GM12892 (cell line): ENCODE measurements at regions not wholly inside any gene's neighbourhood (a gene's known extent, or its start where the extent isn't known, plus 50 kb on each side); places are given as distances from the start of the nearest gene placed in this dataset.

Experiments
- POLR2A ChIP-seq: IDR thresholded peaks from 2 replicates; pipeline ENCODE4 v1.6.1; 2011; ENCODE audit warnings: low read depth, low read length, control low read depth
- TAF1 ChIP-seq: IDR thresholded peaks from 2 replicates; pipeline ENCODE4 v1.6.1; 2011; ENCODE audit warnings: low read depth, mild to moderate bottlenecking, control low read depth, low read length, borderline replicate concordance

GRCh38 chr5:143693651-143694252 is 118.2 kb upstream of the HMHB1 start:
- no peak for TF ChIP-seq POLR2A
- TF ChIP-seq TAF1, result no peak
